ENCODE measurements at regions not wholly inside any gene's neighbourhood (a gene's known extent, or its start where the extent isn't known, plus 50 kb on each side); places are given as distances from the start of the nearest gene placed in this dataset.

GRCh38 chr6:166106076-166106686 lies 61.5 kb downstream of the TBXT start:
- peak in 49 of 56 donors; percentile 3 to 91 (median 44) for DNase-seq

- DNase-seq, result no peak
These were observed 62.1 kb downstream of the TBXT start for GRCh38 chr6:166105341-166106075.

- no peak for DNase-seq
These were observed 62.8 kb downstream of the TBXT start for GRCh38 chr6:166104872-166105271.

- no peak for DNase-seq
These were observed 63.5 kb downstream of the TBXT start for GRCh38 chr6:166104107-166104506.

GRCh38 chr6:166101819-166102419 lies 65.7 kb downstream of the TBXT start:
- DNase-seq, result no peak

- DNase-seq, result peak in 42 of 56 donors; percentile 4 to 78 (median 28)
These were observed 69.6 kb downstream of the TBXT start for GRCh38 chr6:166097914-166098522.

GRCh38 chr6:166087852-166088251 lies 79.8 kb downstream of the TBXT start:
- DNase-seq, result no peak

- DNase-seq, result no peak
These were observed 80.4 kb downstream of the TBXT start for GRCh38 chr6:166087246-166087645.

GRCh38 chr6:166085500-166085899 lies 82.2 kb downstream of the TBXT start:
- DNase-seq, result no peak

- DNase-seq, result no peak
These were observed 82.7 kb downstream of the TBXT start for GRCh38 chr6:166084951-166085350.

- DNase-seq, result no peak
These were observed 87.8 kb downstream of the TBXT start for GRCh38 chr6:166079841-166080240.

GRCh38 chr6:166078294-166078693 lies 89.4 kb downstream of the TBXT start:
- no peak for DNase-seq

GRCh38 chr6:166076625-166077024 lies 91.0 kb downstream of the TBXT start:
- DNase-seq, result no peak

- DNase-seq, result no peak
These were observed 91.7 kb downstream of the TBXT start for GRCh38 chr6:166075925-166076324.

- no peak for DNase-seq
These were observed 92.5 kb downstream of the TBXT start for GRCh38 chr6:166075186-166075585.

- no peak for DNase-seq
These were observed 94.6 kb downstream of the TBXT start for GRCh38 chr6:166073082-166073481.

GRCh38 chr6:166068768-166069167 lies 98.9 kb downstream of the TBXT start:
- DNase-seq, result no peak

- DNase-seq, result peak in 32 of 56 donors; percentile 1 to 81 (median 22)
These were observed 109.4 kb downstream of the TBXT start for GRCh38 chr6:166058064-166058739.

- DNase-seq, result no peak
These were observed 110.2 kb downstream of the TBXT start for GRCh38 chr6:166057431-166057830.

GRCh38 chr6:166056637-166057036 lies 111.0 kb downstream of the TBXT start:
- no peak for DNase-seq

- no peak for DNase-seq
These were observed 111.8 kb downstream of the TBXT start for GRCh38 chr6:166055801-166056200.

- DNase-seq, result no peak
These were observed 114.8 kb downstream of the TBXT start for GRCh38 chr6:166052837-166053236.
